HCT116 (cell line): ENCODE measurements at regions not wholly inside any gene's neighbourhood (a gene's known extent, or its start where the extent isn't known, plus 50 kb on each side); places are given as distances from the start of the nearest gene placed in this dataset.

Experiments used
- ATAC-seq: fragments of 200-7000 bp; cut with Tn5 transposase; 2 replicates; pipeline ENCODE4 v1.9.1; 2020; ENCODE audit warnings: mild to moderate bottlenecking, moderate library complexity
- BruUV-seq: library from RNA; stranded (reverse); fragments of 400-500 nt; replicated peaks from 2 replicates; lab custom pipeline; 2021; lab: Mats Ljungman, UMichigan
- CTCF ChIA-PET: fragments of 300-600 bp; sonication (Branson Sonifier 250); formaldehyde crosslinking; loops from one replicate; lab custom pipeline; 2021; ENCODE audit warnings: antibody characterized with exemption; lab: Charles Lee
- POLR2A ChIA-PET: fragments of 300-600, 350-600 bp; sonication (Branson Sonifier 250); formaldehyde crosslinking; loops from one replicate; lab custom pipeline; 2021; ENCODE audit warnings: antibody characterized with exemption; lab: Charles Lee
- RAD21 ChIA-PET, 2 experiments: fragments of 300-600 bp; sonication (Branson Sonifier 250); formaldehyde crosslinking; loops; one replicate each; lab custom pipeline; 2023; ENCODE audit warnings: low total read pairs in 2 of 2; ENCODE audit not compliant: uncharacterized antibody in 2 of 2, unreplicated experiment in 2 of 2, low non-redundant PET in 1 of 2; lab: Charles Lee
- DNase-seq: peaks from one replicate; pipeline ENCODE4 v3.0.0-alpha.2; 2010; ENCODE audit warnings: low read depth, low spot score
- H2AFZ ChIP-seq: fragments of 200-600 bp; shearing (Covaris generic), sonication (generic); 2 replicates; pipeline ENCODE4 v1.6.1; 2017; ENCODE audit warnings: low read depth, mixed run types, mixed read lengths, antibody characterized with exemption, low read length; ENCODE audit not compliant: poor library complexity, severe bottlenecking
- H3K27ac ChIP-seq: 2 replicates; pipeline ENCODE4 v1.5.1; 2012; ENCODE audit warnings: low read depth, low read length
- H3K27me3 ChIP-seq: fragments of 200-600 bp; sonication (generic); 2 replicates; pipeline ENCODE4 v1.6.1; 2016; ENCODE audit warnings: mixed run types, low read length, mixed read lengths; ENCODE audit not compliant: insufficient read depth
- H3K36me3 ChIP-seq, 2 experiments: fragments of 200-500 bp in 1 of 2; fragments of 200-600 bp in 1 of 2; sonication (Bioruptor generic) in 1 of 2; sonication (generic) in 1 of 2; 2 replicates each; pipeline versions ENCODE4 v1.5.1 to v1.6.1; 2014 to 2016; ENCODE audit warnings: low read length in 2 of 2, inconsistent platforms in 1 of 2, mixed read lengths in 1 of 2, mixed run types in 1 of 2; ENCODE audit not compliant: insufficient read depth in 2 of 2, control insufficient read depth in 1 of 2
- H3K4me1 ChIP-seq, 2 experiments: fragments of 200-600 bp in 1 of 2; sonication (generic) in 1 of 2; 2 replicates each; pipeline versions ENCODE4 v1.5.1 to v1.6.1; 2012 to 2017; ENCODE audit warnings: low read length in 2 of 2, inconsistent platforms in 1 of 2, mild to moderate bottlenecking in 1 of 2, mixed read lengths in 1 of 2, mixed run types in 1 of 2, moderate library complexity in 1 of 2; ENCODE audit not compliant: insufficient read depth in 2 of 2, control insufficient read depth in 1 of 2
- H3K4me2 ChIP-seq: fragments of 200-600 bp; sonication (generic); 2 replicates; pipeline ENCODE4 v1.6.1; 2017; ENCODE audit warnings: mixed run types, low read length, mixed read lengths
- H3K4me3 ChIP-seq, 2 experiments: fragments of 200-600 bp in 1 of 2; sonication (generic) in 1 of 2; replicated peaks in 1 of 2; 2 replicates each; pipeline ENCODE4 v1.5.1; 2011 to 2016; ENCODE audit warnings: low read length in 2 of 2, control low read depth in 1 of 2, low read depth in 1 of 2, mild to moderate bottlenecking in 1 of 2, mixed read lengths in 1 of 2, mixed run types in 1 of 2
- H3K79me2 ChIP-seq: fragments of 200-600 bp; sonication (generic); 2 replicates; pipeline ENCODE4 v1.6.1; 2017; ENCODE audit warnings: mild to moderate bottlenecking, mixed run types, low read length, moderate library complexity, mixed read lengths; ENCODE audit not compliant: insufficient read depth
- H3K9ac ChIP-seq: fragments of 200-600 bp; sonication (generic); 2 replicates; pipeline ENCODE4 v1.6.1; 2016; ENCODE audit warnings: low read length, mixed read lengths
- H3K9me2 ChIP-seq: fragments of 200-600 bp; sonication (generic), shearing (Covaris generic); 2 replicates; pipeline ENCODE4 v1.6.1; 2017; ENCODE audit warnings: mixed run types, mild to moderate bottlenecking, moderate library complexity; ENCODE audit not compliant: insufficient read depth
- H3K9me3 ChIP-seq, 2 experiments: fragments of 200-500 bp in 1 of 2; fragments of 200-600 bp in 1 of 2; sonication (Bioruptor generic) in 1 of 2; sonication (generic) in 1 of 2; 2 replicates each; pipeline ENCODE4 v1.6.1; 2014 to 2017; ENCODE audit warnings: low read length in 2 of 2, mixed read lengths in 2 of 2, inconsistent platforms in 1 of 2, low read depth in 1 of 2, mild to moderate bottlenecking in 1 of 2, mixed run types in 1 of 2, moderate library complexity in 1 of 2; ENCODE audit not compliant: control insufficient read depth in 1 of 2, insufficient read depth in 1 of 2
- H4K20me1 ChIP-seq: fragments of 200-600 bp; sonication (generic), shearing (Covaris generic); 2 replicates; pipeline ENCODE4 v1.6.1; 2017; ENCODE audit warnings: mixed run types, mild to moderate bottlenecking, moderate library complexity; ENCODE audit not compliant: insufficient read depth
- EZH2 ChIP-seq: fragments of 200-600 bp; sonication (generic); IDR thresholded peaks from 2 replicates; pipeline ENCODE4 v1.6.1; 2017; ENCODE audit warnings: antibody characterized with exemption, mixed run types
- EZH2phosphoT487 ChIP-seq: fragments of 200-600 bp; IDR thresholded peaks from 2 replicates; pipeline ENCODE4 v1.6.1; 2018; ENCODE audit warnings: antibody characterized with exemption, borderline replicate concordance
- JUND ChIP-seq: IDR thresholded peaks from 2 replicates; pipeline ENCODE4 v1.6.1; 2012
- POLR2AphosphoS5 ChIP-seq: IDR thresholded peaks from 2 replicates; pipeline ENCODE4 v1.6.1; 2011; ENCODE audit warnings: mild to moderate bottlenecking, low read depth, low read length, moderate library complexity
- RAD21 ChIP-seq: IDR thresholded peaks from 2 replicates; pipeline ENCODE4 v1.6.1; 2012; ENCODE audit warnings: low read depth, mild to moderate bottlenecking
- SP1 ChIP-seq: IDR thresholded peaks from 2 replicates; pipeline ENCODE4 v1.6.1; 2012; ENCODE audit warnings: low read depth
- SRF ChIP-seq: IDR thresholded peaks from 2 replicates; pipeline ENCODE4 v1.6.1; 2012; ENCODE audit warnings: low read depth
- TCF7L2 ChIP-seq: IDR thresholded peaks from 2 replicates; pipeline ENCODE4 v1.7.0; 2011; ENCODE audit warnings: borderline replicate concordance, inconsistent platforms; ENCODE audit not compliant: insufficient read depth, insufficient read length; ENCODE audit errors: extremely low read depth
- ZFX ChIP-seq: fragments of 450-650 bp; IDR thresholded peaks from 2 replicates; pipeline ENCODE4 v1.6.1; 2017
- ZNF274 ChIP-seq: fragments of 200-500 bp; sonication (Bioruptor generic); IDR thresholded peaks from 2 replicates; pipeline ENCODE4 v1.6.1; 2014; ENCODE audit warnings: mild to moderate bottlenecking, low read depth, low read length, inconsistent platforms
- intact Hi-C: fragments of 100-400 bp; cut with micrococcal nuclease; formaldehyde crosslinking; loops from 2 replicates; pipeline ENCODE4 v1.10.0; 2022
- TF ChIP-seq, protein P1 (sequence below): IDR thresholded peaks from 2 replicates; pipeline ENCODE4 v1.6.1; 2012; ENCODE audit warnings: low read depth

DNA sequence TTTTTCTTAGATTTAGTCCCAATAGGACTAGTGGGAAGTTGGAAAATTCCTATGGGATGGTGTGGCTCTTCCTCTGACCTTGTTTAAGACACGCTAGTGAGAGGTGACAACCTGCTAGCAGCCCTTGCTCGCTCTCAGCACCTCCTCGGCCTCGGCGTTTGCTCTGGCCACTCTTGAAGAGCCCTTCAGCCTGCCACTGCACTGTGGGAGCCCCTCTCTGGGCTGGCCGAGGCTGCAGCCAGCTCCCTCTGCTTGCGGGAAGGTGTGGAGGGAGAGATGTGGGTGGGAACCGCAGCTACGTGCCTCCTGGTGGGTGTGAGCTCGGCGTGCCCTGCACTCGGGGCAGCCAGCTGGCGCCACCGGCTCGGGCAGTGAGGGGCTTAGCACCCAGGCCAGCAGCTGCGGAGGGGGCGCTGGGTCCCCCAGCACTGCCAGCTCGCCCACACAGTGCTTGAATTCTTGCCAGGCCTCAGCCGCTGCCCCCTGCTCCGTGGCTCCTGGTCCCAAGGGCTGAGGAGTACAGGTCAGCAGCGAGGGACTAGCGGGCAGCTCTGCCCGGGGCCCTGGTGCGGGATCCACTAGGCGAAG, 254.5 kb upstream of the ANKRD55 start:
- no peaks in the 10 kb centered on the region for H3K27me3 ChIP-seq
- CTCF ChIA-PET = no interaction called here
- intact Hi-C loops = no loop called here

More for the DNA sequence above, 254.5 kb upstream of the ANKRD55 start:
- H3K36me3 ChIP-seq = no peaks in the 10 kb centered on the region
- no peak for ATAC-seq
- no peak for TF ChIP-seq RAD21
- TF ChIP-seq EZH2phosphoT487 = no peak
- TF ChIP-seq, protein P1, sequence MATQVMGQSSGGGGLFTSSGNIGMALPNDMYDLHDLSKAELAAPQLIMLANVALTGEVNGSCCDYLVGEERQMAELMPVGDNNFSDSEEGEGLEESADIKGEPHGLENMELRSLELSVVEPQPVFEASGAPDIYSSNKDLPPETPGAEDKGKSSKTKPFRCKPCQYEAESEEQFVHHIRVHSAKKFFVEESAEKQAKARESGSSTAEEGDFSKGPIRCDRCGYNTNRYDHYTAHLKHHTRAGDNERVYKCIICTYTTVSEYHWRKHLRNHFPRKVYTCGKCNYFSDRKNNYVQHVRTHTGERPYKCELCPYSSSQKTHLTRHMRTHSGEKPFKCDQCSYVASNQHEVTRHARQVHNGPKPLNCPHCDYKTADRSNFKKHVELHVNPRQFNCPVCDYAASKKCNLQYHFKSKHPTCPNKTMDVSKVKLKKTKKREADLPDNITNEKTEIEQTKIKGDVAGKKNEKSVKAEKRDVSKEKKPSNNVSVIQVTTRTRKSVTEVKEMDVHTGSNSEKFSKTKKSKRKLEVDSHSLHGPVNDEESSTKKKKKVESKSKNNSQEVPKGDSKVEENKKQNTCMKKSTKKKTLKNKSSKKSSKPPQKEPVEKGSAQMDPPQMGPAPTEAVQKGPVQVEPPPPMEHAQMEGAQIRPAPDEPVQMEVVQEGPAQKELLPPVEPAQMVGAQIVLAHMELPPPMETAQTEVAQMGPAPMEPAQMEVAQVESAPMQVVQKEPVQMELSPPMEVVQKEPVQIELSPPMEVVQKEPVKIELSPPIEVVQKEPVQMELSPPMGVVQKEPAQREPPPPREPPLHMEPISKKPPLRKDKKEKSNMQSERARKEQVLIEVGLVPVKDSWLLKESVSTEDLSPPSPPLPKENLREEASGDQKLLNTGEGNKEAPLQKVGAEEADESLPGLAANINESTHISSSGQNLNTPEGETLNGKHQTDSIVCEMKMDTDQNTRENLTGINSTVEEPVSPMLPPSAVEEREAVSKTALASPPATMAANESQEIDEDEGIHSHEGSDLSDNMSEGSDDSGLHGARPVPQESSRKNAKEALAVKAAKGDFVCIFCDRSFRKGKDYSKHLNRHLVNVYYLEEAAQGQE = no peak
- no peak for TF ChIP-seq EZH2
- TF ChIP-seq ZNF274 = no peak
- no peak for TF ChIP-seq TCF7L2
- no peak for TF ChIP-seq JUND
- no peak for TF ChIP-seq SRF
- TF ChIP-seq SP1 = no peak
- no peak for TF ChIP-seq ZFX
- TF ChIP-seq POLR2AphosphoS5 = no peak
- no peaks in the 10 kb centered on the region for H4K20me1 ChIP-seq
- no peaks in the 10 kb centered on the region for H3K9me3 ChIP-seq
- no peak overlapping the region for H3K4me3 ChIP-seq
- RAD21 ChIA-PET = no interaction called here
- no peak overlapping the region for H3K27ac ChIP-seq
- no peak overlapping the region for H2AFZ ChIP-seq
- POLR2A ChIA-PET = no interaction called here
- peaks cover 0 to 15% of the 10 kb centered on the region in 2 experiments; a peak in 3 of 4 replicates for H3K4me1 ChIP-seq
- H3K4me2 ChIP-seq = no peak overlapping the region
- no peaks in the 10 kb centered on the region for H3K79me2 ChIP-seq
- no peak for DNase-seq
- H3K9me2 ChIP-seq = no peaks in the 10 kb centered on the region
- BruUV-seq = no TSS peak
- H3K9ac ChIP-seq = no peak overlapping the region
